Osteocyte (in vitro differentiated cells): ENCODE measurements at regions not wholly inside any gene's neighbourhood (a gene's known extent, or its start where the extent isn't known, plus 50 kb on each side); places are given as distances from the start of the nearest gene placed in this dataset.
"Not testable (repeated sequence)": the region's sequence is repeated elsewhere in the genome, so short reads cannot be mapped to it uniquely, and the experiment has no call there.

Experiments used
- DNase-seq: peaks from one replicate; pipeline ENCODE4 v3.0.0; 2021; ENCODE audit warnings: mixed read lengths; ENCODE audit not compliant: unreplicated experiment; ENCODE audit errors: extremely low spot score
- H3K27ac Mint-ChIP-seq: one replicate; pipeline ENCODE4 v1.8.0; 2021; ENCODE audit warnings: mild to moderate bottlenecking, mixed read lengths; ENCODE audit not compliant: unreplicated experiment
- H3K27me3 Mint-ChIP-seq: one replicate; pipeline ENCODE4 v1.8.0; 2021; ENCODE audit warnings: mixed read lengths; ENCODE audit not compliant: unreplicated experiment
- H3K36me3 Mint-ChIP-seq: one replicate; pipeline ENCODE4 v1.8.0; 2021; ENCODE audit warnings: mixed read lengths; ENCODE audit not compliant: unreplicated experiment
- H3K4me1 Mint-ChIP-seq: one replicate; pipeline ENCODE4 v1.8.0; 2021; ENCODE audit warnings: mixed read lengths; ENCODE audit not compliant: unreplicated experiment
- H3K4me3 Mint-ChIP-seq: one replicate; pipeline ENCODE4 v1.8.0; 2021; ENCODE audit warnings: mild to moderate bottlenecking, moderate library complexity, mixed read lengths; ENCODE audit not compliant: unreplicated experiment
- H3K9me3 Mint-ChIP-seq: one replicate; pipeline ENCODE4 v1.8.0; 2021; ENCODE audit warnings: mixed read lengths; ENCODE audit not compliant: unreplicated experiment
- CTCF ChIP-seq: fragments of 200-600 bp; sonication (generic); IDR thresholded peaks from 2 replicates; pipeline ENCODE4 v1.5.0; 2021; ENCODE audit warnings: antibody characterized with exemption, mild to moderate bottlenecking, moderate library complexity

- Mint-ChIP-seq H3K9me3 (no peaks in the 10 kb centered on the region), H3K4me1 (no peaks in the 10 kb centered on the region), H3K4me3 (no peak overlapping the region), H3K36me3 (no peaks in the 10 kb centered on the region), H3K27me3 (peaks cover 14% of the 10 kb centered on the region), H3K27ac (no peak overlapping the region)
- TF ChIP-seq CTCF: no peak
- no peak for DNase-seq
These were observed 677.0 kb downstream of the STK39 start for GRCh38 chr2:167570370-167570769.

GRCh38 chr2:167563885-167564619 lies 675.8 kb downstream of the XIRP2 start:
- not testable (repeated sequence) for H3K27ac Mint-ChIP-seq, H3K9me3 Mint-ChIP-seq, DNase-seq, H3K4me1 Mint-ChIP-seq, H3K4me3 Mint-ChIP-seq, H3K27me3 Mint-ChIP-seq, H3K36me3 Mint-ChIP-seq

- H3K36me3 Mint-ChIP-seq, H3K4me3 Mint-ChIP-seq: not testable (repeated sequence)
These were observed 670.2 kb downstream of the XIRP2 start for GRCh38 chr2:167558272-167558991.

GRCh38 chr2:167555098-167555720 lies 666.9 kb downstream of the XIRP2 start:
- no peak overlapping the region for H3K27ac Mint-ChIP-seq
- no peak for DNase-seq
- H3K9me3 Mint-ChIP-seq: peaks cover 4% of the 10 kb centered on the region
- peaks cover 2% of the 10 kb centered on the region for H3K36me3 Mint-ChIP-seq
- no peaks in the 10 kb centered on the region for H3K27me3 Mint-ChIP-seq
- no peak overlapping the region for H3K4me3 Mint-ChIP-seq
- TF ChIP-seq CTCF: no peak
- no peaks in the 10 kb centered on the region for H3K4me1 Mint-ChIP-seq

More at GRCh38 chr2:167558272-167558991, 670.2 kb downstream of the XIRP2 start:
- H3K27me3 Mint-ChIP-seq, H3K27ac Mint-ChIP-seq, H3K9me3 Mint-ChIP-seq, DNase-seq, H3K4me1 Mint-ChIP-seq: not testable (repeated sequence)

GRCh38 chr2:167553635-167554034 lies 665.4 kb downstream of the XIRP2 start:
- peaks cover 2% of the 10 kb centered on the region for H3K36me3 Mint-ChIP-seq
- no peak overlapping the region for H3K4me3 Mint-ChIP-seq
- peaks cover 4% of the 10 kb centered on the region for H3K9me3 Mint-ChIP-seq
- DNase-seq: no peak
- H3K4me1 Mint-ChIP-seq: no peaks in the 10 kb centered on the region
- no peak overlapping the region for H3K27ac Mint-ChIP-seq
- no peak for TF ChIP-seq CTCF
- no peaks in the 10 kb centered on the region for H3K27me3 Mint-ChIP-seq

GRCh38 chr2:167551416-167551815 lies 663.1 kb downstream of the XIRP2 start:
- H3K27me3 Mint-ChIP-seq: no peaks in the 10 kb centered on the region
- no peak overlapping the region for H3K4me3 Mint-ChIP-seq
- no peak for DNase-seq
- H3K27ac Mint-ChIP-seq: no peak overlapping the region
- no peak for TF ChIP-seq CTCF
- H3K36me3 Mint-ChIP-seq: no peaks in the 10 kb centered on the region
- H3K4me1 Mint-ChIP-seq: no peaks in the 10 kb centered on the region
- no peaks in the 10 kb centered on the region for H3K9me3 Mint-ChIP-seq
